ENCODE measurements at regions not wholly inside any gene's neighbourhood (a gene's known extent, or its start where the extent isn't known, plus 50 kb on each side); places are given as distances from the start of the nearest gene placed in this dataset.

DNA sequence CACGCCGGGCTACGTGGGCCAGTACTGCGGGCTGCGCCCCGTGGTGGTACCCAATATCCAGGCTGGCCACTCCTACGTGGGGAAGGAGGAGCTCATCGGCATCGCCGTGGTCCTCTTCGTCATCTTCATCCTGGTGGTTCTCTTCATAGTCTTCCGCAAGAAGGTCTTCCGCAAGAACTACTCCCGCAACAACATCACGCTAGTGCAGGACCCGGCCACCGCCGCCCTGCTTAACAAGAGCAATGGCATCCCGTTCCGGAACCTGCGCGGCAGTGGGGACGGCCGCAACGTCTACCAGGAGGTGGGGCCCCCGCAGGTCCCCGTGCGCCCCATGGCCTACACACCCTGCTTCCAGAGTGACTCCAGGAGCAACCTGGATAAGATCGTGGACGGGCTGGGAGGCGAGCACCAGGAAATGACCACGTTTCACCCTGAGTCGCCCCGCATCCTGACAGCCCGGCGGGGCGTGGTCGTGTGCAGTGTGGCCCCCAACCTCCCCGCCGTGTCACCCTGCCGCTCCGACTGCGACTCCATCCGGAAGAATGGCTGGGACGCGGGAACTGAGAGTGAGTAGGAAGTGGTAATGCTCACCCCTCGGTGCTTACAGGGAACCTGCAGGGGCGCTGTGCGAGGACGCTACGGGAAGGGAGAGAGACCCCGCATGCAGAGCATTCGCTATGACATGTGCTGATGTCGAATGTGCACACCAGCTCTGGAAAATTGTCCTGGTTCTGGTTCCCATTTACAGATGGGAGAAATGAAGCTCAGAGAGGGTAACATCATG is 86.4 kb upstream of the MTNR1B start:
- DNase-seq = no peak

DNA sequence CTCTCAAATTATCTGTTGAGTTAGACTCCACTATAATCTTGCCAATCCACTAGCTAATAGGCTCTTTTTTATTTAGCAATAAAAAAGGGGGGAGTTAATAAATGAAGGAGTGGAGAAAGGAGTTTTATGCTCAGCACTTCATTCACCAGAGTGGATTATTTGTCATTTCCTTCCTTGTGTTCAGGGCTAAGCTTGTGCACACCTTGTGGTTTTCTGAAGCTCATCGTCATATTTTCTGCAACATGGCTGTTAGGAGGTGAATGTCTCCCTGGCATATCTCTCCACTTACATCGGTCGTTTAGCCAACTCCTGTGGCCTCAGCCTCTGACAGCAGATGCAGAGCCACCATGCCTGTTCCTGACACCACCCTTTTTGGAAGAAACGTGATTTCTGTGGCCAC is 83.9 kb upstream of the MTNR1B start:
- DNase-seq = no peak

DNA sequence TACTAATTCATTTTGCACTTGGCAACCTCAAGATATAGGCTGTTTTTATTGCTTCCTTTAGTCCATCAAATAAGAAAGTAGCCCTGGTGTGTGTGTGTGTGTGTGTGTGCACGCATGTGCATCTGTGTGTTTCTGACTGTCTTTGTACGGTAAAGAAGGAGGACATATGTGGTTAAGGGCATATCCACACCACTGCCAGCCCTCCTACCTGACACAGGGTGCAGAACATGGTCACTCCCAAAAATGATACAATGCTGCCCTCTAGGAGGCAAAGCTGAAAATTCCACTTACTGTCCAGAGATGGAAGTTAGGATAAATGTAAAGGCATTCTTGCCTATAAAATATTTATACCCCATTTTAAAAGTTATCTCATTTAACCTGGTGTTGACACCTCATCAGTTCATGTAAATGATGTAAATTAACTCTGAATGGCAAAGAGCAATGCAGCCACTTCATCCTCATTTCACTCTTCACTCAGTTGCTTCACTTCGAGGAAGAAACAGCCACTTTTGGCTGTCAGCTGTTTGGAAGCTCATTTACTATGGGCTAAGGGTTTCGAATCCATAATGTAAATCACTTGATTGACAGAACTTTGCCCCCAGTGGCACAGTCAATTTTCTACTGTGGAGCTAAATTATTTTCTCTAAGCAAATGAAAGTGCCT is 83.1 kb upstream of the MTNR1B start:
- peak; percentile 15 for DNase-seq

DNA sequence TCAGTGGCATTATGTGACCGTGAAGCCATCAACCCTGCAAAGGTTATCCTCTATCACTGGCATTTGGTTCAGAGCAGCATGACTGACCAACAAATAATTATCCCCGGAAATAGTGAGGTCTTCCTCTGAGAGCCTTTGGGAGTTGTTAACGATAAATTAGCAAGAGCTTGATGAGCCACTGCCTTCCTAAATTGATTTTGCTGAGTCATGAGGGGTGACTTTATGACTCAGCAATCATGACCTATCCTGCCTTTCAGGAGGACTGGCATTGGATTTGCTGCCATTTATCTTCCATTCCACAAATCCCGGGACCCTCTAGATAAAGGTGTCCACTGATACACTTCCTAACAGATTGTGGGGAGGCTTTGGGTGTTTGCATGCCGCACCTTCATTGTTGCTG is 80.8 kb upstream of the MTNR1B start:
- DNase-seq = no peak

DNA sequence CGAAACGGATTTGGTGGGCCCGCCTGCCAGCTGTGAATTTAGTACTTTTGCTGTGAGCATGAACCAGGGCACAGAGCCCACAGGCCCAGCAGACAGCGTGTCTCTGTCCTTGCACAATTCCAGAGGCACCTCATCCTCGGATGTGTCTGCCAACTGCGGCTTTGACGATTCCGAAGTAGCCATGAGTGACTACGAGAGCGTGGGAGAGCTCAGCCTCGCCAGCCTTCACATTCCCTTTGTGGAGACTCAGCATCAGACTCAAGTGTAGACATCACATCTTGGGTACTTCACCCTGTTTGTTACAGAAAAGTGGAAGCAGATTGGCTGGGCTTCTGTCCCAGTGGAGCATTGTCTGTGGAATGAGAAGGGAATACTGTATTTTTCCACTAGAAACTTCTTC is 78.6 kb upstream of the MTNR1B start:
- no peak for DNase-seq

DNA sequence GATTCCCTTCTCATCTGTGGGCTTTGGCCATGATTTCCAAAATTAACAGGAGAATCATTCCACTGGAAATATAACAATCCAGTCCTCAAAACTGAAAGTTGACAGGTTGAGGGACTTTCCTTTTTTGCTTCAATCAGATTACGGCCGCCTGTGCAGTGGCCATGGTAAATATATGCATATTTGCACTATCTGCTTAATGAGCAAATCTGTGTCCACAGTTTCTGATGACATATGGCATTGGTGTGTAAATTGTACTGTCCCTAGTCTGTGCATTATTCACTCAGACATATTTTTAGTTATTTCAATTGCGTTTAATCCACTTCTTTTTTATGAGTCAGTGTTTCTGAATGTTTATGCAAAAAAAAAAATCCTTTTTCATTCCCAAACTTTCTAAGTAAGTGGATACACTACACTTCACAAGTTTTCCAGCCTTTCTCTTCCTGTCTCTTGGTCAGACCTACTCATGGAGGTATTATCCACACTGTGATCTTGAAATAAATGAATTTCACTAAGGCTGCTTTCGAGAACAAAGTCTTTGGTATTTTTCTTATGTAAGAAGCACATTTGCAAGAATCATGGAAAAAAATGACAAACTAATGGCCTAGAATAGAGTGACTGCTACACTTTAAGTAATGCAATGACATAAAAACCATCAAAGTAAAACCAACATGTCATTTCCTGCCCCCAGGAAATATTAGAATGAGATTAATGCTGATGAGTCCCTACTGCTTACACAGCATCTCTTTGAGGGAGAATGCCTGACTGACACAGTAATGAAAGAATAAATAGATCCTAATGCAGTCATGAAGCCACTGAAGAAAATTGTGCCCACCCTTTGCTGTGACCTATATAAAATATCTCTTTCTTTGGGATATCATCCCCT is 76.4 kb upstream of the MTNR1B start:
- no peak for DNase-seq

DNA sequence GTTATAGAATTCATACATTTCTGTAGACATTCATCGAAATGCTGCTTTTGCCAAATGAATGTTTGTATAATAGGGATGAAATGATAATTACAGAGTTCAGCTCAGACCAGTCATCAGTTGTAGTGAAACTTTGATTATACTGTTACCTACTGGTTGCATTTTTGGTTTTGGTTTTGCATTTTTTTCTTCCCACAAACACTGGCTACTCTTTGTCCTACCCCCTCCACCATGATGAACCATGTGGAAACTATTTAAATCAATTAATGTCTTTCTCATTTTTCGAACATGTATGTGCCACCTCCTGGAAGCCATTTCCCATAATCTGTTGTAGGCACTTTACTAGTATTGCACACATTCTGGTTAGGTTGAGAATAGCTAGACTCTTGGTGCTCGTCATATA is 75.3 kb upstream of the MTNR1B start:
- no peak for DNase-seq

DNA sequence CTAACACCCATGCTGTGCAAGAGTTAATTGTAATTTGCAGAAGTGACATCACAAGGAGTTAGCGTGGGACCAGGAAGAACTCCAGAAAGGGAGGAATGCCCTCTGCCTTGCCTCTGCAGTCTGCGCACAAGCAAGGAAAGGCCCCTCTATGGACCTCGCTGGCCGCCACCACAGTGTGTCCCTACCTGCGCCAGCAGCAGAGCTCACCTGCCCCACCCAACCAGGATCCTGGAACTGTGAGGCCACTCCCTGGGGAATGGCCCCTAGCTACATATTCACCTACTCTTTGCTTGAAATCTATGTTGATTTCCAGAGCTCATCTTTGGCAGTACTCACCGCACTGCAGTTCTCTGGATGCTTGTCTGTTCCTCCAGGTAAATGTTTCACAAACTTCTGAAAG is 72.0 kb upstream of the MTNR1B start:
- no peak for DNase-seq

DNA sequence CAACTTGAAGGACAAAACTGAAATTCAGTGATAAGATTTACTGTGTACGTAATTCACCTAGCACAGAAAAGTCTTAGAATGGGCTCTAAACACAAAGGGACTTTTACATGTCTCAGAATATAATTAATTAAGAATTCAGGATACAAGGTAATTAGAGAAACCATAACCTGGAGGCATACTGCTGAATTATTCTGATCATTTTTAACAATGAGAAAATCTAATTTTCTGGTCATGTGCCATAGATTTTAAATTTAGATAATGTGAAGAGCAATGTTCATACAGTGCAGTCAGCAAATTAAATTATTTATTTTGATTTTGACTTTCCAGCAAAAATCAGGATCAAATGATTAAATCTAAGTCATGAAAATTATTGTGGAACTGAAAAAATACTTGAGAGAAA is 67.0 kb upstream of the MTNR1B start:
- no peak for DNase-seq

DNA sequence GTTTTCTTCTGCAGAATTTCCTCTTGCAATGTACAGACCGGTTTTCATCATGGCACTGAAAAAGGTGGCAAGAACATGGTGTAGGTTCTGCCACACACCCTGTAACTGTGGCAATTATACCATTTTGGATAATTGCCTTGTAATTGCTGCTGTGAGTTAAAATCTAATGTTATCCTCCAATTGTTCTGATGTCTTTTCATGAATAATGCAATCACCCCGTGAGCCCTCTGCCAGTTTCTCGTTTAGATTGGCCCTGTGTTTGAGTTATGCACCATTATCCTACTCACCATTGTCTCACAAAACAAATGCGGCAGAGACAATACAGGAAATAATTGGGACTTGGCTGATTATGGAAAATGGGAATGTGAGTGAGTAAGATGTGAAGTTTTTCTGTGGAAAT is 61.8 kb upstream of the MTNR1B start:
- DNase-seq = no peak

DNA sequence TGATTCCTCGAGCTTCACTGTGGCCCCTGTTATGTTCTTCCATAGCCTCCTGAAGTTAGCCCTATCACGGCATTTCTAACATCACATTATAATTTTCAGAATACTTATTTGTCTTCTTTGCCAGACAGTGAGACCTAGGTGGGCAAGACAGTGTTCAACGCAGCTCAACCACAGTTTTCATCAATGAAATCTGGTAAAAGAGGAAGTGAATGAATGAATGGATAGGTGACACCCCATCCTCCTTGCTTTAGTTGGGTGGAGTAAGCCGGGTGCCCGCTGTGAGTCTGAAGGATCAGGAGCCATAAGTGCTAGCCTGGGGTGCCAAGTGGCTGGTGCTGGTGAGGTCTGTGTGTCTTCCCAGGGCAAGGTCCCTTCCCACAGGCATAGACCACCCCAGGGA is 60.2 kb upstream of the MTNR1B start:
- DNase-seq = no peak

DNA sequence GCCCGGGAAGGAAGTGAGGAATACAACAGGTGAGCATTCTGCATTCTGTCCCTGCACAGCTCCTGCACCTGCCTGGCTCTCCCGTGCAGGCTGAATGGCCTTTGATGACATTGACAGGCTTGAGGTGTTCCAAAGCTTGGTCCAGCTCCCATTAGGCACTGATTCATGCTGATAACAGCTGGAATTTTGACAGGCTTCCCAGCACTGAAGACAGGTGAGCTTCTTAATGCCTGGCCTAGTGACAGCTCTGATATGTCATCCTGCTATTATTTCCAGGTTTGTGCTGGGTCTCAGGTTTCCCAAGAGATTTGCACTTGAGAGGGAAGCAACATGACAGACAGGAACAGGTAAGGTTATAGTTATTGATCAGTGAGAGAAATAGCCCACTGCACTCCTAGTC is 58.0 kb upstream of the MTNR1B start:
- no peak for DNase-seq

DNA sequence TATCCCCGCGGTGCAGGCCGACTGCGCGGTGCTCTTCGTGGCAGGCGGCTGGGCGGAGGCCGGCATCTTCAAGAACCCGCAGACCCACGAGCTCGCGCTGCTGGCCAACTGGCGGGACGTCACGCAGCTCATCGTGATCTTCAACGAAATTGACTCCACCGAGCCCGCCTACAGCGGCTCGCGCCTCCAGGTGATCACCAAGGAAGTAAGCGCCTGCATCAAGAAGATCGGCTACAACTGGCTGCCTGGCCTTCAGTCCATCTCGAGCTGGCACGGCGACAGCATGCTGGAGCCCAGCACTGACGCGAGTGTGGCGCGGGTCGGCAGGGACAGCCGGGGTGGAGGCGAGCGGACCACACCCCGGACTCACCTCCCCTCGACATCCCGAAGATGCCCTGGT is 53.9 kb upstream of the MTNR1B start:
- no peak for DNase-seq

DNA sequence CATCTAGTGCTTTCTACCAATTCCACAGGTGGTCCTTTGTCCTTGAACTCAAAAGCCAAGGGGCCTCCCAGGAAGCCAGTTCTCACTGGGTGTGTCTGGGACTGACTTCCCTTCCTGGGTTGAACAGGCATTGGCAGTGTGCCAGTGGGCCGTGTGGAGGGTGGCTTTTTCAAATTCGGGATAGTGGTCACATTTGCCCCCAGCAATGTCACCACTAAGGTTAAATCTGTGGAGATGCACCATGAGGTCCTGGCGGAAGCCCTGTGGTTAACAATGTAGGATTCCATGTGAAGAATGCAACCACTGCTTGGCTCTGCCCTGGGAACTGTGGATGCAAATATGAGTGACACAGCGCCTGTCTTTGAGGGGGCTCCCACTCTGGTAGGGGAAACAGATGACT is 53.2 kb upstream of the MTNR1B start:
- no peak for DNase-seq

DNA sequence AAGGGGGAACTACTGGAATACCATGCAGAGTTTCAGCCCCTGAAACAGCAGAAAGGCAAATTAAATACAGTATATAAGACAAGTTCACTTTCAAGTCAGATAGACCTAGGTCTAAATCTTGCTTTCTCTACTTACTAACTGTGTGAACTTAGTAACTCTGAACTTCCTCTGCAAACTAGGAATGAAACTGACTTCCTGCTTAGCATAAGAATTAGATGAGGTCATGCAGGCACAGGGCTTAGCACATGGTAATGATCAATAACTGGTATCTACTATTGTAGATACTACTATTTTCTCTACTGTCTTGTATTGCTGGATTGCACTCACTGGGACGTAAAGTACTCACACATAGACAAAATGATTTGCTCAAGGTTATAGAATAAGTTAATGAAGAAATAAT is 51.5 kb upstream of the MTNR1B start:
- DNase-seq = no peak

DNA sequence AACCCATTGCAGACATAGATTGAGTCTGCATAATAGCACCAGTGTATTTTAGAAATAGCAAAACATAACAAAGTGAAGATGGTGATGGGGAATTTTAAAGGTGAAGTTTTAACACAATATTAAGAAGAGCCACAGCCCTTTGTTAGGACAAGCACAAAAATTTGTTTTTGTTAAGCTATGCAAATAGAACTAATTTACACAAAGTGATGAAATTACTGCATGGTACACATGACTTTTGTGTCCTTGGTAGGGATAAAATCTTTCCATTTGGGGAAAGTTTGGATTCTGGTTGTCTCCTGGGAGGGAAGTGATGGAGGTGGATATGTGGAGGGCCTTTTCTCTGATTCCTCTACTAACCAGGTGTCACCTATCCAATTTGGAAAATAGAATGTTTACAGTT is 50.4 kb upstream of the MTNR1B start:
- DNase-seq = no peak

Measured in GDM1 (cell line).